ENCODE measurements at regions not wholly inside any gene's neighbourhood (a gene's known extent, or its start where the extent isn't known, plus 50 kb on each side); places are given as distances from the start of the nearest gene placed in this dataset.
"Not testable (repeated sequence)": the region's sequence is repeated elsewhere in the genome, so short reads cannot be mapped to it uniquely, and the experiment has no call there.

DNA sequence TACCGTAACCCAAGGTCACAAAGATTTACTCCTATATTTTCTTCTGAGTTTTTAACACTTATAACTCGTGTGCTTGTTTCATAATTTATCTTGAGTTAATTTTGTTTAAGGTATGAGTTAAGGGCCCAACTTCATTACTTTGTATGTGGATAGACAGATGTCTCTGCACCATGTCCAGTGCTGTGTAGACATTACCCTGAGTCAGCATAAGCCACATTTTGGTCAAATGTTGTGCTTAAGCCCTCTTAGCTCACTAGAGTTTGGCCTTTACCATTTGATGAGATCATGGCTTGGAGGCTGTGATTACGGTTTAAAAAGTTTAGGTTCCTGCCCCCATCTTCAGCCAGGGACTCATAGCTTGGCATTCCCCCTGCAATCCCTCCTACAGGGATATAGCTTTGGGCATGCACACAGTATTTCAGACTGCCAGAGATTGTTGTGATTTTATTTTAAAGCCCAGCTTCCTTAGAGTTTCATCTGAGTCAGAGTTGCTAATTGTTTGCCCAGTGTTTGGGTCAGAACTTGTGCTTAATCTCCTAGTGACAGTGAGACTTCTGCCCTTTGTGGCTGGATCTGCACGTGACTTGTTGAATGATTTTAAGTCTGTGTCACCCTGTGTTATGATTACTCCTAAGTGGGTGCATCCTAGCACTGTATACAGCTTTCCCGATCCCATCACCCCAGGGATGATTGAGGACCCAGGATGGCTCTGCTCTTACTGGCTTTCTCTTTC, 393.1 kb downstream of the CNTNAP4 start:
- Mint-ChIP-seq H3K9me3 (no peaks in the 10 kb centered on the region), H3K27ac (no peak overlapping the region), H3K36me3 (no peaks in the 10 kb centered on the region), H3K4me1 (no peaks in the 10 kb centered on the region), H3K27me3 (no peaks in the 10 kb centered on the region), H3K4me3 (no peak overlapping the region)
- DNase-seq (no peak), ATAC-seq (ENCODE audit: low read depth) (no peak)
- POLR2A ChIA-PET = no interaction called here

DNA sequence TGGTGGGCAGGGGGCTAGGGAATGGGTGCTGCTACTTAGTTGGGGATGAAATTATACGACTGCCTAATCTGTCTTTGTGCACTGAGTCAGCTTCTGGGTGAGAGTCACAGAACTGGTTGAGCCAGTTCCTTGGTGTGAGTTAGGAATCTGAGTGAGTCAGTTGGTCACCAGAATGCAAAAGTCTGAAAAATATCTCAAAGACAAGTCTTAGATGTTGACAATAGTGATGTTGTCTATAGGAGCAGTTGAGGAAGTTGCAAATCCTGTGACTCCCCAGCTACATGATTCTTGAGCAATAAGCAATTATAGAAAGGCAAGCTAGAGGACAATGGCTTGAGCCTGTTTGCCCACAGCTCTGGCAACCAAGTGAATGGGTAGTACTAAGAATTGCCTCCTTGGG, 399.2 kb downstream of the CNTNAP4 start:
- Mint-ChIP-seq H3K36me3 (no peaks in the 10 kb centered on the region), H3K4me3 (no peak overlapping the region), H3K27ac (no peak overlapping the region), H3K27me3 (no peaks in the 10 kb centered on the region), H3K9me3 (no peaks in the 10 kb centered on the region), H3K4me1 (no peaks in the 10 kb centered on the region)
- ATAC-seq (ENCODE audit: low read depth) (no peak), DNase-seq (no peak)
- POLR2A ChIA-PET = no interaction called here

GRCh38 chr16:76681296-76681695, 404.1 kb downstream of the CNTNAP4 start:
- no peaks in the 10 kb centered on the region for H3K27me3 Mint-ChIP-seq
- no peak overlapping the region for H3K4me3 Mint-ChIP-seq
- no peak for ATAC-seq (ENCODE audit: low read depth)
- H3K27ac Mint-ChIP-seq = no peak overlapping the region
- no peak for DNase-seq
- H3K4me1 Mint-ChIP-seq = no peaks in the 10 kb centered on the region
- H3K36me3 Mint-ChIP-seq = no peaks in the 10 kb centered on the region
- POLR2A ChIA-PET = no interaction called here
- no peaks in the 10 kb centered on the region for H3K9me3 Mint-ChIP-seq

DNA sequence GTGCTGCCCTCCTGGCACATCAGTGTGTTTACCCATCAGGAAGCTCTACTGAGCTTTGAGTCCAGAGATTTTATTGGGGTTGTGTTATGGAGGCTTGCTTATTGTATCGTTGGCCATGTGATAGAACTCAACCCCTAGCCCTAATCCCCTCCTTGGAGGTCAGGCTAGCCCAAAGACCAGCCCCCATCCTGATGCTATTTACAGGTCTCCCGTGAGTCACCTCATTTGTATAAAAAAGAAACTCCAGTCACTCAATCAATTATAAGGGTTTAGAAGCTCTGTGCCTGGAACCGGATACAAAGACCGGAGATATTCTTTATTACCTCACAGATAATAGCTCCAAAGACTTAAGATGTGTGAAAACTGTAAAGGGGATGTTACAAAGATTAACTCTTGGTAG, 405.9 kb downstream of the CNTNAP4 start:
- Mint-ChIP-seq H3K9me3 (no peaks in the 10 kb centered on the region), H3K4me1 (no peaks in the 10 kb centered on the region), H3K27me3 (no peaks in the 10 kb centered on the region), H3K27ac (no peak overlapping the region), H3K36me3 (no peaks in the 10 kb centered on the region), H3K4me3 (no peak overlapping the region)
- DNase-seq (no peak), ATAC-seq (ENCODE audit: low read depth) (no peak)
- POLR2A ChIA-PET = no interaction called here

DNA sequence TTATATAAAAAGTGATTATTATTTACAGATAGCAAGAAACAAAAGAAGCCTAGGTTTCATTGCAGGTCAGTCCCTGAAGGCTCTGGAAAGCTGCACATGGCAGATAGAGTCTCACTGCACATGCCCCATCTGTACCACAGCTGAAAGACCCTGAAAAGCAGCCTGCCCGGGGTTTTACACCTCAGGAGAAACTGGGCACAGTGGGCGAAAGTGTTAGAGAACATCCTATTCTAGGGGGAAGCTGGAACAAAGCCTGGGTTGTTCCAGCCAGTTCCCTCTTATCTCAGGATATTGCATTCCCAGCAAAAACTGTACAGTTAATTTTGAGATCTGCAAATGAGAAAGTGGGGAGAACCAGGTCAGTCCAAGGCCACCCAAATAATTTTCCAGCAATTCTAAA, 419.7 kb downstream of the CNTNAP4 start:
- no peaks in the 10 kb centered on the region for H3K36me3 Mint-ChIP-seq
- no peaks in the 10 kb centered on the region for H3K27me3 Mint-ChIP-seq
- H3K9me3 Mint-ChIP-seq = peaks cover 2% of the 10 kb centered on the region
- no peak overlapping the region for H3K4me3 Mint-ChIP-seq
- POLR2A ChIA-PET = no interaction called here
- no peak overlapping the region for H3K27ac Mint-ChIP-seq
- DNase-seq (no peak), ATAC-seq (ENCODE audit: low read depth) (no peak)
- no peaks in the 10 kb centered on the region for H3K4me1 Mint-ChIP-seq

DNA sequence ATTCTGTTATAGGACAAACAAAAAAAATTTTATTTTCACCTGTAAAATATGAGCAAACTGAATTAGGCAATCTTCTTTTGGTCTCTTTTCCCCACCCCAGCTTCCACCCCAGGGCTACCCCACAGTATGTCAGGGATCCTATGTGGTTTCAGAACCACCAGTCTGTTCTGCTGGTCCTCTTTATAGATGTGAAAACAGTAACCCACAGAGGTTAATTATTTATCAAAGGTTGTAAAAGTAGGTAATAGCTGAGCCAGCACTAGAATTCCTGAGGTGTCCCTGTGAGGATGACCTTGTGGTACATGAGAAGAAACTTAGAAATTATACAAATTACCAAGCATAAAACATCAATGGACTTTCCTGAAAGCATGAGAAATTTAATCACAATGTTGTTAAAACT, 428.7 kb downstream of the CNTNAP4 start:
- peaks cover 4% of the 10 kb centered on the region for H3K9me3 Mint-ChIP-seq
- POLR2A ChIA-PET = no interaction called here

GRCh38 chr16:76713191-76713590, 436.0 kb downstream of the CNTNAP4 start:
- Mint-ChIP-seq H3K4me3 (no peak overlapping the region), H3K27me3 (no peaks in the 10 kb centered on the region), H3K36me3 (no peaks in the 10 kb centered on the region), H3K27ac (no peak overlapping the region), H3K4me1 (no peaks in the 10 kb centered on the region), H3K9me3 (peaks cover 3% of the 10 kb centered on the region)
- POLR2A ChIA-PET = no interaction called here
- ATAC-seq (ENCODE audit: low read depth) = no peak
- DNase-seq = no peak

More for the DNA sequence above, 428.7 kb downstream of the CNTNAP4 start:
- H3K27ac Mint-ChIP-seq = no peak overlapping the region
- H3K27me3 Mint-ChIP-seq = no peaks in the 10 kb centered on the region
- ATAC-seq (ENCODE audit: low read depth) (no peak), DNase-seq (no peak)
- H3K36me3 Mint-ChIP-seq = no peaks in the 10 kb centered on the region
- H3K4me3 Mint-ChIP-seq = no peak overlapping the region
- no peaks in the 10 kb centered on the region for H3K4me1 Mint-ChIP-seq

DNA sequence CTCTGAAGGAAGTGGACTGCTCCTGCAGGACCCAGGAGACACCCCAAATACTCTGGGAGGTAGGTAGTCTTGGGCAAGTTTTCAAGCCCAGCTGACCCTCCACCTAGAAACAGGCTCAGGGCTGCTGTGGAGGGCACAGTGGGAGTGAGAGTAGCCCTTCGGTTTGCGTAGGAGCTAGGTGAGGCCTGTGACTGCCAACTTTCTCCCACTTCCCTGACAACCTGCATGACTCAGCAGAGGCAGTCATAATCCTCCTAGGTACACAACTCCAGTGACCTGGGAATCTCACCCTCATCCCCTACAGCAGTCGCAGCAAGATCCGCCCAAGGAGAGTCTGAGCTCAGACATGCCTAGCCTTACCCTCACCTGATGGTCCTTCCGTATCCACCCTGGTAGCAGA, 439.1 kb downstream of the CNTNAP4 start:
- ATAC-seq (ENCODE audit: low read depth); H3K4me1 Mint-ChIP-seq; H3K9me3 Mint-ChIP-seq; H3K27ac Mint-ChIP-seq; H3K36me3 Mint-ChIP-seq; H3K4me3 Mint-ChIP-seq; POLR2A ChIA-PET; H3K27me3 Mint-ChIP-seq; DNase-seq: not testable (repeated sequence)

- DNase-seq (no peak), ATAC-seq (ENCODE audit: low read depth) (no peak)
- POLR2A ChIA-PET = no interaction called here
- Mint-ChIP-seq H3K36me3 (no peaks in the 10 kb centered on the region), H3K27me3 (no peaks in the 10 kb centered on the region), H3K4me1 (no peaks in the 10 kb centered on the region), H3K27ac (no peak overlapping the region), H3K4me3 (no peak overlapping the region), H3K9me3 (peaks cover 4% of the 10 kb centered on the region)
Measured at GRCh38 chr16:76724181-76724580, 447.0 kb downstream of the CNTNAP4 start.

GRCh38 chr16:76729525-76729924, 452.3 kb downstream of the CNTNAP4 start:
- H3K27ac Mint-ChIP-seq = no peak overlapping the region
- H3K36me3 Mint-ChIP-seq = no peaks in the 10 kb centered on the region
- H3K4me1 Mint-ChIP-seq = no peaks in the 10 kb centered on the region
- ATAC-seq (ENCODE audit: low read depth) (no peak), DNase-seq (no peak)
- POLR2A ChIA-PET = no interaction called here
- no peak overlapping the region for H3K4me3 Mint-ChIP-seq
- peaks cover 2% of the 10 kb centered on the region for H3K9me3 Mint-ChIP-seq
- H3K27me3 Mint-ChIP-seq = no peaks in the 10 kb centered on the region

GRCh38 chr16:76732894-76733293, 455.7 kb downstream of the CNTNAP4 start:
- Mint-ChIP-seq H3K4me1 (no peaks in the 10 kb centered on the region), H3K9me3 (peaks cover 5% of the 10 kb centered on the region), H3K36me3 (no peaks in the 10 kb centered on the region), H3K27me3 (no peaks in the 10 kb centered on the region), H3K4me3 (no peak overlapping the region), H3K27ac (no peak overlapping the region)
- POLR2A ChIA-PET = no interaction called here
- no peak for DNase-seq
- ATAC-seq (ENCODE audit: low read depth) = no peak

- ATAC-seq (ENCODE audit: low read depth) (no peak), DNase-seq (no peak)
- H3K27ac Mint-ChIP-seq = no peak overlapping the region
- H3K27me3 Mint-ChIP-seq = no peaks in the 10 kb centered on the region
- H3K4me3 Mint-ChIP-seq = no peak overlapping the region
- no peaks in the 10 kb centered on the region for H3K36me3 Mint-ChIP-seq
- POLR2A ChIA-PET = no interaction called here
- H3K4me1 Mint-ChIP-seq = no peaks in the 10 kb centered on the region
- H3K9me3 Mint-ChIP-seq = peaks cover 14% of the 10 kb centered on the region
Measured at GRCh38 chr16:76741623-76742022, 449.4 kb upstream of the MON1B start.

GRCh38 chr16:76748461-76749348, 442.3 kb upstream of the MON1B start:
- no peaks in the 10 kb centered on the region for H3K36me3 Mint-ChIP-seq
- H3K4me3 Mint-ChIP-seq = no peak overlapping the region
- H3K27ac Mint-ChIP-seq = no peak overlapping the region
- H3K9me3 Mint-ChIP-seq = peaks cover 8% of the 10 kb centered on the region
- no peaks in the 10 kb centered on the region for H3K27me3 Mint-ChIP-seq
- H3K4me1 Mint-ChIP-seq = no peaks in the 10 kb centered on the region
- DNase-seq (no peak), ATAC-seq (ENCODE audit: low read depth) (no peak)
- POLR2A ChIA-PET = no interaction called here

DNA sequence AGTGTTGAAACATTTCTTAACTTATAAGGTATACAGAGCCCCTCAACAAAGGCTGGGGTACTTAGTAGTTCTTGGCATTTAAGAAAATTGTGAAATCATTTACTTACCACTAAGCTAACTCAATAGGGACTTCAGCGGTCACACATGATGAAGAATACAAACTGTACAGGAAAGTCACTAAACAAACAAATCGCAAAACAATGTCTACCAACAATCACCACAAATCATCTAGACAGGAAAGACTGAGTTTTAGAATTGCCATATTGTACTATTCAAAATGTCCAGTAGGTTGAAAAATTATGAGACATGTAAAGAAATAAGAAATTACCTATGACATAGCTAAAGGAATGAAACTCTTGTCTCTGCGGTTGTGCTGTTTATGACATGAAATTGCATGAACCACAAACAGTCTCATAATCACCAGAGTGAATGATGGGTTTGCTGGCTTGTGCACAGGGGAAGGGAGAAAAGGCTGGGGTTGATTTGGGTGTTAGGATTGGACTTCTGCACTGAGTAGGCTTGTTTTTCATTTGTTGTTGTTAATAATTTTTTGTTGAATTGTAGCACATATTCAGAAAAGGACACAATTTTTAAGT, 441.1 kb upstream of the MON1B start:
- POLR2A ChIA-PET = no interaction called here
- Mint-ChIP-seq H3K36me3 (no peaks in the 10 kb centered on the region), H3K27me3 (no peaks in the 10 kb centered on the region), H3K4me3 (no peak overlapping the region), H3K4me1 (no peaks in the 10 kb centered on the region), H3K27ac (no peak overlapping the region), H3K9me3 (peaks cover 8% of the 10 kb centered on the region)
- no peak for DNase-seq
- no peak for ATAC-seq (ENCODE audit: low read depth)
